Mesenchymal stem cell (in vitro differentiated cells and primary cell): ENCODE measurements at regions not wholly inside any gene's neighbourhood (a gene's known extent, or its start where the extent isn't known, plus 50 kb on each side); places are given as distances from the start of the nearest gene placed in this dataset.

Source experiments
- DNase-seq: peaks from one replicate; pipeline ENCODE4 v3.0.0-alpha.2; 2013
- H2AFZ ChIP-seq: one replicate; pipeline ENCODE4 v1.6.1; 2013; ENCODE audit warnings: low read depth, mild to moderate bottlenecking, control low read depth, inconsistent platforms, low read length, moderate library complexity
- H2AK5ac ChIP-seq: 2 replicates; pipeline ENCODE4 v1.6.1; 2013; ENCODE audit warnings: low read length, moderate library complexity, mild to moderate bottlenecking, inconsistent platforms; ENCODE audit not compliant: severe bottlenecking
- H2BK120ac ChIP-seq: one replicate; pipeline ENCODE4 v1.6.1; 2013; ENCODE audit warnings: low read depth, mild to moderate bottlenecking, inconsistent platforms, low read length, moderate library complexity
- H2BK12ac ChIP-seq, 2 experiments: one replicate each; pipeline ENCODE4 v1.6.1; 2013; ENCODE audit warnings: inconsistent platforms in 2 of 2, low read length in 2 of 2, mild to moderate bottlenecking in 2 of 2, moderate library complexity in 2 of 2, control low read depth in 1 of 2
- H2BK15ac ChIP-seq: one replicate; pipeline ENCODE4 v1.6.1; 2013; ENCODE audit warnings: mild to moderate bottlenecking, low read depth, inconsistent platforms; ENCODE audit not compliant: poor library complexity, severe bottlenecking
- H2BK5ac ChIP-seq: 2 replicates; pipeline ENCODE4 v1.6.1; 2013; ENCODE audit warnings: low read depth, mild to moderate bottlenecking, low read length, control low read depth, inconsistent platforms; ENCODE audit not compliant: poor library complexity, severe bottlenecking
- H3K14ac ChIP-seq, 2 experiments: one replicate each; pipeline ENCODE4 v1.6.1; 2013; ENCODE audit warnings: inconsistent platforms in 2 of 2, low read length in 2 of 2, control low read depth in 1 of 2, mild to moderate bottlenecking in 1 of 2, moderate library complexity in 1 of 2
- H3K18ac ChIP-seq, 2 experiments: one replicate each; pipeline ENCODE4 v1.6.1; 2013; ENCODE audit warnings: inconsistent platforms in 2 of 2, low read length in 2 of 2, control low read depth in 1 of 2, low read depth in 1 of 2, mild to moderate bottlenecking in 1 of 2
- H3K23ac ChIP-seq, 2 experiments: one replicate each; pipeline ENCODE4 v1.6.1; 2013; ENCODE audit warnings: inconsistent platforms in 2 of 2, low read length in 2 of 2, mild to moderate bottlenecking in 2 of 2, moderate library complexity in 2 of 2, control low read depth in 1 of 2
- H3K27ac ChIP-seq: 2 replicates; pipeline ENCODE4 v1.5.1; 2013; ENCODE audit warnings: mild to moderate bottlenecking, moderate library complexity, low read length, control low read depth, inconsistent platforms; ENCODE audit not compliant: poor library complexity, severe bottlenecking
- H3K27me3 ChIP-seq, 2 experiments: 2 replicates each; pipeline versions ENCODE4 v1.6.1 to v1.7.0; 2013; ENCODE audit warnings: low read length in 2 of 2, mild to moderate bottlenecking in 2 of 2, moderate library complexity in 2 of 2, control low read depth in 1 of 2, inconsistent platforms in 1 of 2; ENCODE audit not compliant: control insufficient read depth in 1 of 2, insufficient read depth in 1 of 2
- H3K36me3 ChIP-seq, 2 experiments: 2 replicates each; pipeline versions ENCODE4 v1.6.1 to v1.7.0; 2013; ENCODE audit warnings: low read length in 2 of 2, control low read depth in 1 of 2, inconsistent platforms in 1 of 2, low read depth in 1 of 2, mild to moderate bottlenecking in 1 of 2; ENCODE audit not compliant: insufficient read depth in 2 of 2, control insufficient read depth in 1 of 2
- H3K4ac ChIP-seq, 2 experiments: one replicate each; pipeline ENCODE4 v1.6.1; 2013; ENCODE audit warnings: inconsistent platforms in 2 of 2, low read length in 2 of 2, mild to moderate bottlenecking in 2 of 2, moderate library complexity in 2 of 2, control low read depth in 1 of 2, low read depth in 1 of 2
- H3K4me1 ChIP-seq: 2 replicates; pipeline ENCODE4 v1.6.1; 2013; ENCODE audit warnings: low read depth, low read length, control low read depth; ENCODE audit not compliant: control insufficient read depth, insufficient read depth
- H3K4me2 ChIP-seq: 2 replicates; pipeline ENCODE4 v1.6.1; 2013; ENCODE audit warnings: low read length, mild to moderate bottlenecking, inconsistent platforms; ENCODE audit not compliant: poor library complexity, severe bottlenecking
- H3K4me3 ChIP-seq, 2 experiments: 2 replicates each; pipeline versions ENCODE4 v1.5.1 to v1.7.0; 2013; ENCODE audit warnings: low read length in 2 of 2, mild to moderate bottlenecking in 2 of 2, control low read depth in 1 of 2, low read depth in 1 of 2; ENCODE audit not compliant: insufficient read depth in 1 of 2
- H3K79me1 ChIP-seq: replicated peaks from 2 replicates; pipeline ENCODE4 v1.6.1; 2013; ENCODE audit warnings: mild to moderate bottlenecking, control low read depth, low read length, inconsistent platforms; ENCODE audit not compliant: poor library complexity, severe bottlenecking
- H3K9ac ChIP-seq: 2 replicates; pipeline ENCODE4 v1.7.0; 2013; ENCODE audit warnings: mild to moderate bottlenecking, low read length, moderate library complexity
- H3K9me3 ChIP-seq: 2 replicates; pipeline ENCODE4 v1.7.0; 2013; ENCODE audit warnings: mild to moderate bottlenecking, low read length; ENCODE audit not compliant: control insufficient read depth
- H4K8ac ChIP-seq: one replicate; pipeline ENCODE4 v1.6.1; 2013; ENCODE audit warnings: inconsistent platforms, mild to moderate bottlenecking, low read length, moderate library complexity
- H4K91ac ChIP-seq: one replicate; pipeline ENCODE4 v1.6.1; 2013; ENCODE audit warnings: mild to moderate bottlenecking, low read length, inconsistent platforms
- WGBS: methylation state at CpG from one replicate; pipeline ENCODE4 v1.1.7; 2013; ENCODE audit warnings: mixed read lengths; 5-methylcytosine and 5-hydroxymethylcytosine counted together

DNA sequence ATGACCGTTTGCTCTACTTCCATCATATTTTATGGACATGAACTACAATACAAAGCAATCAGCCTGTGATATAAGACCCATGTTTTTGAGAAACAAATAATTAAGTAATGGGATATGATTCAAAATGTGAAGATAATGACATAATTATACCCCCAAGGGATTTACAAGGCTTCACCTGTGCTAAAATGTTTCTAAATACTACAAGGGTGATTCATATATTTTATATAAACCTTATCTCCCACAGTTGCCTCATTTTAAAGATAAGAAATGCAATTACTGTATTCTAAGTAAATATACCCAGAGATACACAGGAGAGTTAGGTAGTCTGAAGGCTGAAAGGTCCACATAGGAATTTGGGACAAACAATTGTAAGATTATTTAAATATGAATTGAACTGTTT lies 662.0 kb upstream of the CHD1 start:
- no peak overlapping the region for H3K4me3 ChIP-seq
- no peak overlapping the region for H2BK15ac ChIP-seq

DNA sequence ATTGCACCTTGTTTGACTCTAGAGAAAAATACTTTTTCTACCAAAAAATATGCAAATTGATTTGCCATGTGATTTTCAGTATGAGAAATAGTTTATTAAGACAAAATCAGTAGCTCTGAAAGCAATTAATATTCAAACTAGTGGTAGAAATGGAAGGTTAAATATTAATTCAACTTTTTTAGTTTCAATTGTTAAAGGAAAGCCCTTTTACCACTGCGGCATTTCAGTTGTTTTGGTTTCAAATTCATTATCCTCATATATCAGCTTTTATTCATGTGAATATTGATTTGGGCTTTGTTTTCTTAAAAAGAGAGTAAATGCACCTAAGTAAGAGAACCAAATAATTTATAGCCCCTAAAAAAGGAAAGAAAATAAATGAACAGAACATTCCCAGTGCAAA lies 660.6 kb upstream of the CHD1 start:
- Histone ChIP-seq H2BK15ac (no peak overlapping the region), H3K14ac (no peak overlapping the region), H3K18ac (no peak overlapping the region), H3K79me1 (no peaks in the 10 kb centered on the region), H3K27me3 (no peaks in the 10 kb centered on the region), H2BK5ac (no peak overlapping the region), H2BK120ac (no peak overlapping the region), H3K27ac (no peak overlapping the region), H2BK12ac (no peak overlapping the region), H4K8ac (no peak overlapping the region), H3K9ac (no peak overlapping the region), H4K91ac (no peak overlapping the region), H3K4me2 (no peak overlapping the region), H3K4me3 (no peak overlapping the region), H3K36me3 (no peaks in the 10 kb centered on the region), H3K23ac (no peak overlapping the region), H3K9me3 (no peaks in the 10 kb centered on the region), H2AK5ac (no peak overlapping the region), H3K4me1 (no peaks in the 10 kb centered on the region), H2AFZ (no peak overlapping the region), H3K4ac (no peak overlapping the region)
- no peak for DNase-seq
- no CpG with 5 or more reads among the region's 1 CpG for WGBS

More for the DNA sequence above, 662.0 kb upstream of the CHD1 start:
- Histone ChIP-seq H4K8ac (no peak overlapping the region), H3K27me3 (no peaks in the 10 kb centered on the region), H3K14ac (no peak overlapping the region), H3K9ac (no peak overlapping the region), H3K79me1 (no peaks in the 10 kb centered on the region), H4K91ac (no peak overlapping the region), H3K4me1 (no peaks in the 10 kb centered on the region), H2BK12ac (no peak overlapping the region), H3K27ac (no peak overlapping the region), H3K36me3 (no peaks in the 10 kb centered on the region), H2AK5ac (no peak overlapping the region), H3K4ac (no peak overlapping the region), H2BK5ac (no peak overlapping the region), H3K23ac (no peak overlapping the region), H2AFZ (no peak overlapping the region), H3K18ac (no peak overlapping the region), H3K4me2 (no peak overlapping the region), H2BK120ac (no peak overlapping the region), H3K9me3 (no peaks in the 10 kb centered on the region)
- no CpG with 5 or more reads among the region's 1 CpG for WGBS
- DNase-seq, result no peak

DNA sequence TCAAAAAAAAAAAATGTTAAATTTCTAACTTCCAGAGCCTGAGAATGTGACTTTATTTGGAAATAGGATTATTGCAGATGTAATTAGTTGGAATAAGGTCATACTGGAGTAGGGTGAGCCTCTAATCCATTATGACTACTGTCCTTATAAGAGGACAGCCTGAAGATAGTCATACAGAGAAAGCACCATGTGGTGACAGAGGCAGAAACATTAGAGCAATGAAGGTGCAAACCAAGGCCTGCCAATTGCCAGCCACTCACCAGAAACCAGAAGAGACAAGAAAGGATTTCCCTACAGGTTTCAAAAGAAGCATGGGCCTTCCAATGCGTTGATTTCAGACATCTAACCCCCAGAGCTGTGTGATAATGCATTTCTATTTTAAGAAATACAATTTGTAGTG lies 659.2 kb upstream of the CHD1 start:
- DNase-seq, result no peak
- Histone ChIP-seq H4K8ac (no peak overlapping the region), H3K27me3 (no peaks in the 10 kb centered on the region), H2BK15ac (no peak overlapping the region), H3K27ac (no peak overlapping the region), H3K18ac (no peak overlapping the region), H3K14ac (no peak overlapping the region), H3K9me3 (no peaks in the 10 kb centered on the region), H3K4me1 (no peaks in the 10 kb centered on the region), H3K9ac (no peak overlapping the region), H2AFZ (no peak overlapping the region), H3K79me1 (no peaks in the 10 kb centered on the region), H4K91ac (no peak overlapping the region), H2BK120ac (no peak overlapping the region), H3K23ac (no peak overlapping the region), H3K4ac (no peak overlapping the region), H3K4me3 (no peak overlapping the region), H3K36me3 (no peaks in the 10 kb centered on the region), H2AK5ac (no peak overlapping the region), H2BK12ac (no peak overlapping the region), H2BK5ac (no peak overlapping the region), H3K4me2 (no peak overlapping the region)
- WGBS, result no CpG with 5 or more reads among the region's 1 CpG

DNA sequence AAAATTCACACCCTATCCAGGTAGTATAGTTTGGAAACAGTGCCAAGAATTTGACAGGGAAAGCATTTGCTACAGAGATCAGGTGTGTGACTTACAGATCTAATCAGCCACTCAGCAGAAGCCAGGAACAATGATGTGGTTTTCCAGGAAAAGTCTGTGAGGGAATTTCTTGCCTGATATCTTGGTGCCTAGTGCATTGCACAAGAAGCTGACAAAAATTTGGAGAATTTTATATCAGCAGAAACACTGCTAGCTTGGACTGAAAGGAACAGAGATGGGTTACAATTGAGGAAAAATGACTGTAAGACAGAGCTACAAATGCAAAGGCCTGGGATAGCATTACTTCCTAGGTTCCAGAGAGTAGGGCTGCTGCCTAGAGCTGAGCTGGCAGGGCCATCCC lies 658.1 kb upstream of the CHD1 start:
- Histone ChIP-seq H3K79me1 (no peaks in the 10 kb centered on the region), H3K4me2 (no peak overlapping the region), H3K36me3 (no peaks in the 10 kb centered on the region), H4K91ac (no peak overlapping the region), H3K14ac (no peak overlapping the region), H2BK120ac (no peak overlapping the region), H3K23ac (no peak overlapping the region), H2BK15ac (no peak overlapping the region), H2AFZ (no peak overlapping the region), H3K9ac (no peak overlapping the region), H4K8ac (no peak overlapping the region), H2BK5ac (no peak overlapping the region), H2AK5ac (no peak overlapping the region), H3K18ac (no peak overlapping the region), H3K27me3 (no peaks in the 10 kb centered on the region), H3K4me3 (no peak overlapping the region), H3K27ac (no peak overlapping the region), H3K4me1 (no peaks in the 10 kb centered on the region), H3K4ac (no peak overlapping the region), H3K9me3 (no peaks in the 10 kb centered on the region), H2BK12ac (no peak overlapping the region)
- DNase-seq, result no peak
